DOHH2 (cell line): ENCODE measurements at regions not wholly inside any gene's neighbourhood (a gene's known extent, or its start where the extent isn't known, plus 50 kb on each side); places are given as distances from the start of the nearest gene placed in this dataset.

Experiments
- EZH2phosphoT487 ChIP-seq: fragments of 200-600 bp; sonication (generic); IDR thresholded peaks from 2 replicates; pipeline ENCODE4 v1.6.1; 2017; ENCODE audit warnings: borderline replicate concordance, mild to moderate bottlenecking, antibody characterized with exemption, low read length, moderate library complexity, mixed read lengths
- TF ChIP-seq, protein P1 (sequence below): fragments of 200-600 bp; sonication (generic); IDR thresholded peaks from one replicate; pipeline ENCODE4 v1.5.1; 2014; ENCODE audit warnings: antibody characterized with exemption, mild to moderate bottlenecking, low read depth, low read length; ENCODE audit not compliant: poor library complexity, severe bottlenecking

GRCh38 chr4:134132086-134132783 is 69.4 kb downstream of the PABPC4L start:
- TF ChIP-seq, protein P1, sequence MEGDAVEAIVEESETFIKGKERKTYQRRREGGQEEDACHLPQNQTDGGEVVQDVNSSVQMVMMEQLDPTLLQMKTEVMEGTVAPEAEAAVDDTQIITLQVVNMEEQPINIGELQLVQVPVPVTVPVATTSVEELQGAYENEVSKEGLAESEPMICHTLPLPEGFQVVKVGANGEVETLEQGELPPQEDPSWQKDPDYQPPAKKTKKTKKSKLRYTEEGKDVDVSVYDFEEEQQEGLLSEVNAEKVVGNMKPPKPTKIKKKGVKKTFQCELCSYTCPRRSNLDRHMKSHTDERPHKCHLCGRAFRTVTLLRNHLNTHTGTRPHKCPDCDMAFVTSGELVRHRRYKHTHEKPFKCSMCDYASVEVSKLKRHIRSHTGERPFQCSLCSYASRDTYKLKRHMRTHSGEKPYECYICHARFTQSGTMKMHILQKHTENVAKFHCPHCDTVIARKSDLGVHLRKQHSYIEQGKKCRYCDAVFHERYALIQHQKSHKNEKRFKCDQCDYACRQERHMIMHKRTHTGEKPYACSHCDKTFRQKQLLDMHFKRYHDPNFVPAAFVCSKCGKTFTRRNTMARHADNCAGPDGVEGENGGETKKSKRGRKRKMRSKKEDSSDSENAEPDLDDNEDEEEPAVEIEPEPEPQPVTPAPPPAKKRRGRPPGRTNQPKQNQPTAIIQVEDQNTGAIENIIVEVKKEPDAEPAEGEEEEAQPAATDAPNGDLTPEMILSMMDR: no peak
- no peak for TF ChIP-seq EZH2phosphoT487
